Gastroesophageal sphincter (tissue), 3 donors: ENCODE measurements at regions not wholly inside any gene's neighbourhood (a gene's known extent, or its start where the extent isn't known, plus 50 kb on each side); places are given as distances from the start of the nearest gene placed in this dataset.

ENCODE experiments used
- EP300 ChIP-seq: sonication (generic); formaldehyde crosslinking; IDR thresholded peaks from one replicate; pipeline ENCODE4 v1.6.1; 2017; ENCODE audit warnings: antibody characterized with exemption, mild to moderate bottlenecking
- POLR2A ChIP-seq, 2 donors: fragments of 450-650 bp; IDR thresholded peaks; one replicate each; pipeline ENCODE4 v1.6.1; 2017; ENCODE audit warnings: antibody characterized with exemption in 2 of 2, mild to moderate bottlenecking in 2 of 2, moderate library complexity in 1 of 2
- POLR2AphosphoS5 ChIP-seq: sonication (generic); formaldehyde crosslinking; IDR thresholded peaks from one replicate; pipeline ENCODE4 v1.6.1; 2017; ENCODE audit warnings: antibody characterized with exemption
- TF ChIP-seq, protein P1 (sequence below), 4 experiments: fragments of 200-600 bp in 2 of 4; fragments of 450-650 bp in 2 of 4; sonication (generic) in 1 of 4; IDR thresholded peaks; one replicate each; pipeline ENCODE4 v1.5.1; 2017 to 2019; ENCODE audit warnings: antibody characterized with exemption in 4 of 4, mild to moderate bottlenecking in 2 of 4, moderate library complexity in 2 of 4

- TF ChIP-seq, protein P1, sequence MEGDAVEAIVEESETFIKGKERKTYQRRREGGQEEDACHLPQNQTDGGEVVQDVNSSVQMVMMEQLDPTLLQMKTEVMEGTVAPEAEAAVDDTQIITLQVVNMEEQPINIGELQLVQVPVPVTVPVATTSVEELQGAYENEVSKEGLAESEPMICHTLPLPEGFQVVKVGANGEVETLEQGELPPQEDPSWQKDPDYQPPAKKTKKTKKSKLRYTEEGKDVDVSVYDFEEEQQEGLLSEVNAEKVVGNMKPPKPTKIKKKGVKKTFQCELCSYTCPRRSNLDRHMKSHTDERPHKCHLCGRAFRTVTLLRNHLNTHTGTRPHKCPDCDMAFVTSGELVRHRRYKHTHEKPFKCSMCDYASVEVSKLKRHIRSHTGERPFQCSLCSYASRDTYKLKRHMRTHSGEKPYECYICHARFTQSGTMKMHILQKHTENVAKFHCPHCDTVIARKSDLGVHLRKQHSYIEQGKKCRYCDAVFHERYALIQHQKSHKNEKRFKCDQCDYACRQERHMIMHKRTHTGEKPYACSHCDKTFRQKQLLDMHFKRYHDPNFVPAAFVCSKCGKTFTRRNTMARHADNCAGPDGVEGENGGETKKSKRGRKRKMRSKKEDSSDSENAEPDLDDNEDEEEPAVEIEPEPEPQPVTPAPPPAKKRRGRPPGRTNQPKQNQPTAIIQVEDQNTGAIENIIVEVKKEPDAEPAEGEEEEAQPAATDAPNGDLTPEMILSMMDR (IDR thresholded peaks at IDR 0.05), result no peak
- TF ChIP-seq POLR2A (IDR thresholded peaks at IDR 0.05), result no peak
- TF ChIP-seq POLR2AphosphoS5, result no peak
- TF ChIP-seq EP300, result no peak
These were observed 236.5 kb upstream of the GRIP1 start for GRCh38 chr12:66915306-66915904.
